Trophoblast cell (in vitro differentiated cells and primary cell): ENCODE measurements at regions not wholly inside any gene's neighbourhood (a gene's known extent, or its start where the extent isn't known, plus 50 kb on each side); places are given as distances from the start of the nearest gene placed in this dataset.

Source experiments
- DNase-seq, 2 donors: peaks; one replicate each; pipeline ENCODE4 v3.0.0-alpha.2; 2016
- H2AFZ ChIP-seq: 2 replicates; pipeline ENCODE4 v1.6.1; 2013; ENCODE audit warnings: low read length, moderate library complexity, mild to moderate bottlenecking; ENCODE audit not compliant: insufficient read depth, poor library complexity
- H2AK5ac ChIP-seq: 2 replicates; pipeline ENCODE4 v1.6.1; 2013; ENCODE audit warnings: mild to moderate bottlenecking, low read length
- H2BK120ac ChIP-seq: 2 replicates; pipeline ENCODE4 v1.6.1; 2013; ENCODE audit warnings: low read length, mild to moderate bottlenecking, moderate library complexity; ENCODE audit not compliant: insufficient read depth, poor library complexity
- H2BK12ac ChIP-seq: 2 replicates; pipeline ENCODE4 v1.6.1; 2013; ENCODE audit warnings: mild to moderate bottlenecking, low read length, moderate library complexity
- H2BK5ac ChIP-seq: 2 replicates; pipeline ENCODE4 v1.6.1; 2013; ENCODE audit warnings: low read length, low read depth, moderate library complexity, mild to moderate bottlenecking; ENCODE audit not compliant: poor library complexity
- H3K14ac ChIP-seq: 2 replicates; pipeline ENCODE4 v1.6.1; 2013; ENCODE audit warnings: mild to moderate bottlenecking, low read length
- H3K18ac ChIP-seq: 2 replicates; pipeline ENCODE4 v1.6.1; 2013; ENCODE audit warnings: mild to moderate bottlenecking, low read length
- H3K23ac ChIP-seq: 2 replicates; pipeline ENCODE4 v1.6.1; 2013; ENCODE audit warnings: low read length
- H3K27ac ChIP-seq: 2 replicates; pipeline ENCODE4 v1.5.1; 2013; ENCODE audit warnings: low read depth, mild to moderate bottlenecking, inconsistent platforms, low read length, moderate library complexity
- H3K27me3 ChIP-seq: 2 replicates; pipeline ENCODE4 v1.6.1; 2013; ENCODE audit warnings: inconsistent platforms, mild to moderate bottlenecking, low read length, moderate library complexity; ENCODE audit not compliant: insufficient read depth
- H3K36me3 ChIP-seq, 2 experiments: 1 replicate in 1 of 2; 2 replicates in 1 of 2; pipeline ENCODE4 v1.6.1; 2013; ENCODE audit warnings: low read length in 2 of 2, mild to moderate bottlenecking in 2 of 2, moderate library complexity in 1 of 2; ENCODE audit not compliant: insufficient read depth in 2 of 2, control insufficient read depth in 1 of 2
- H3K4ac ChIP-seq: 2 replicates; pipeline ENCODE4 v1.6.1; 2013; ENCODE audit warnings: low read depth, mild to moderate bottlenecking, low read length, moderate library complexity
- H3K4me1 ChIP-seq, 2 experiments: 1 replicate in 1 of 2; 2 replicates in 1 of 2; pipeline ENCODE4 v1.6.1; 2013; ENCODE audit warnings: low read length in 2 of 2, mild to moderate bottlenecking in 2 of 2, moderate library complexity in 1 of 2; ENCODE audit not compliant: insufficient read depth in 2 of 2, control insufficient read depth in 1 of 2
- H3K4me2 ChIP-seq: 2 replicates; pipeline ENCODE4 v1.6.1; 2013; ENCODE audit warnings: inconsistent platforms, mild to moderate bottlenecking, low read length, moderate library complexity
- H3K4me3 ChIP-seq: 2 replicates; pipeline ENCODE4 v1.5.1; 2013; ENCODE audit warnings: mild to moderate bottlenecking, low read depth, low read length, inconsistent platforms
- H3K79me1 ChIP-seq: one replicate; pipeline ENCODE4 v1.6.1; 2013; ENCODE audit warnings: low read length
- H3K79me2 ChIP-seq: 2 replicates; pipeline ENCODE4 v1.6.1; 2013; ENCODE audit warnings: low read length, mild to moderate bottlenecking; ENCODE audit not compliant: control insufficient read depth, insufficient read depth, poor library complexity
- H3K9ac ChIP-seq: 2 replicates; pipeline ENCODE4 v1.6.1; 2013; ENCODE audit warnings: mild to moderate bottlenecking, low read length
- H3K9me3 ChIP-seq: 2 replicates; pipeline ENCODE4 v1.6.1; 2013; ENCODE audit warnings: low read depth, mild to moderate bottlenecking, control low read depth, inconsistent platforms, low read length; ENCODE audit not compliant: insufficient read depth
- H4K12ac ChIP-seq: 2 replicates; pipeline ENCODE4 v1.6.1; 2013; ENCODE audit warnings: low read depth, mild to moderate bottlenecking, low read length, moderate library complexity
- H4K8ac ChIP-seq: 2 replicates; pipeline ENCODE4 v1.6.1; 2013; ENCODE audit warnings: low read depth, mild to moderate bottlenecking, low read length, moderate library complexity
- H4K91ac ChIP-seq: one replicate; pipeline ENCODE4 v1.6.1; 2013; ENCODE audit warnings: low read depth, mild to moderate bottlenecking, low read length, moderate library complexity
- WGBS: extraction: QIAGEN DNeasy Blood & Tissue Kit; methylation state at CpG from one replicate; pipeline ENCODE4 v1.1.7; 2013; ENCODE audit warnings: missing lambda C conversion rate; ENCODE audit not compliant: insufficient read length, insufficient coverage; ENCODE audit errors: extremely low coverage; 5-methylcytosine and 5-hydroxymethylcytosine counted together

DNA sequence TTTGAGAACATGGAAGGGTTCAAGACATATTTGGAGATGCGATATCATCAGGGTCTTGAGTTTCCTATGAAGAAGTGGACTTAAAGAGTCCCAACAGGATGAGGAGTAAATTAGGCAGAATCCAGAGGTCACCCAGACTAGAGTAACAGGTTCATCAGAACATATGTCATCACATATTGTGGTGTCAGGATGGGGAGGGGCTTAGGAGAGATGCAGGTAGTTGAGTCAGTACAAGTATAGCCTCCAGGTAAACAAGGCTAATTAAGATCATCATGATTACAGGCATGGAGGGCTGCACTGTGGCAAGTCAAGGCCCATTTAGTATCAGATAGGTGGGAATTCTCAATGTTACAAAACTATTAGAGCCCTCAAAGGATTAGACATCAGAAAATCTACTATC lies 90.1 kb upstream of the PAK5 start:
- Histone ChIP-seq H3K27ac (no peak overlapping the region), H3K23ac (no peak overlapping the region), H3K4me3 (no peak overlapping the region), H3K79me2 (no peaks in the 10 kb centered on the region), H2AFZ (no peak overlapping the region), H2AK5ac (no peak overlapping the region), H3K18ac (no peak overlapping the region), H3K14ac (no peak overlapping the region), H3K4ac (no peak overlapping the region), H3K9me3 (no peaks in the 10 kb centered on the region), H3K4me2 (no peak overlapping the region), H3K79me1 (no peaks in the 10 kb centered on the region), H4K91ac (no peak overlapping the region), H3K36me3 (no peaks in the 10 kb centered on the region), H2BK120ac (no peak overlapping the region), H4K12ac (no peak overlapping the region), H3K27me3 (no peaks in the 10 kb centered on the region), H3K9ac (no peak overlapping the region), H2BK5ac (no peak overlapping the region), H4K8ac (no peak overlapping the region), H3K4me1 (no peaks in the 10 kb centered on the region), H2BK12ac (no peak overlapping the region)
- DNase-seq: peak; percentile 28 to 60
- WGBS: no CpG with 5 or more reads among the region's 1 CpG

DNA sequence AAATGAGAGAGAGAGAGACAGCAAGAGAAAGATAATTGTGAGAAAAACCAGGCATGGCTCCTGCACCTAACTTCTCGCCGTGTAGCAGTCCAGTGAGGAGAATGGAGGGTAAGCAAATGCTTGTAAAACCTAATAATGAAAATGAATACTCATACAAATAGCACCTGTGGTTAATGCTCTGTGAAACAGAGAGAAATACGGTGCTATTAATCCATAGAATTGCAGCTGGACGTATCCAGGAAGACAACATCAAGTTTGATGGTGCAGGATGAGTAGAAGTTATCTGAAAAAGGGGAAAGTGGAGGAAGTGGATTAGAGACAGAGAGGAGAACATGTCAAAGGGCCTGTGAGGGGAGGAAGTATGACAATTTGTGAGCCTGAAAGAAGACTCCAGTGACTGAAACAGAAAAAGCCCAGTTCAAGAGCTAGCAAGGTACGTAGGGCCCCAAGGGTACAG lies 89.4 kb upstream of the PAK5 start:
- H3K36me3 ChIP-seq: no peaks in the 10 kb centered on the region

DNA sequence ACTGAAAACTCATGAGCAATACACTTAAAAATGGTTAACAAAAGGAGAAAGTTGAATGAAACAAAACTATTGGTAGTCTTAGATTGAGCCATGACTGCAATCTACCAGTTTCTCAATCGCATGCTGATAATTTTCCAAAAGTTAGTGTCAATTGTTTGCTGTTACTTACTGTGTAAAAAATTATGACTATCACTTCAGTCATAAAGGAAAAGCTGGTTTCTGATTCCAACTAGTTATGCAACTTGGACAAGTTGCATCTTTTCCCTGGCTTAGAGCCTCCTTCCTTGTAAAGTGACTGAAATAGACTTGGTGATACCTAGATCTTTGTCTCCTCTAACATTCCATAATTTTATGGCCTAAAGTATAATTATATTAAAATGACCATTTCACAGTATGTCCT lies 88.3 kb upstream of the PAK5 start:
- Histone ChIP-seq H3K79me2 (no peaks in the 10 kb centered on the region), H3K27me3 (no peaks in the 10 kb centered on the region), H4K12ac (no peak overlapping the region), H3K18ac (no peak overlapping the region), H3K79me1 (no peaks in the 10 kb centered on the region), H3K4me3 (no peak overlapping the region), H2BK12ac (no peak overlapping the region), H3K4ac (no peak overlapping the region), H4K8ac (no peak overlapping the region), H2AK5ac (no peak overlapping the region), H3K27ac (no peak overlapping the region), H3K4me1 (no peaks in the 10 kb centered on the region), H3K23ac (no peak overlapping the region), H3K4me2 (no peak overlapping the region), H3K14ac (no peak overlapping the region), H3K9ac (no peak overlapping the region), H2AFZ (no peak overlapping the region), H3K9me3 (no peaks in the 10 kb centered on the region), H2BK5ac (no peak overlapping the region), H3K36me3 (no peaks in the 10 kb centered on the region), H4K91ac (no peak overlapping the region), H2BK120ac (no peak overlapping the region)
- DNase-seq: no peak
- no CpG with 5 or more reads among the region's 1 CpG for WGBS

More for the DNA sequence above, 89.4 kb upstream of the PAK5 start:
- no peak overlapping the region for H3K4ac ChIP-seq
- H3K4me3 ChIP-seq: no peak overlapping the region
- no peak overlapping the region for H2BK12ac ChIP-seq
- no peak overlapping the region for H3K18ac ChIP-seq
- H3K79me1 ChIP-seq: no peaks in the 10 kb centered on the region
- H3K23ac ChIP-seq: no peak overlapping the region
- H4K12ac ChIP-seq: no peak overlapping the region
- H3K79me2 ChIP-seq: no peaks in the 10 kb centered on the region
- H3K27me3 ChIP-seq: no peaks in the 10 kb centered on the region
- H3K4me2 ChIP-seq: no peak overlapping the region
- H3K27ac ChIP-seq: no peak overlapping the region
- no peak overlapping the region for H3K9ac ChIP-seq
- WGBS: no CpG with 5 or more reads among the region's 5 CpGs
- DNase-seq: no peak
- no peak overlapping the region for H2AFZ ChIP-seq
- H2AK5ac ChIP-seq: no peak overlapping the region
- no peaks in the 10 kb centered on the region for H3K9me3 ChIP-seq
- H3K4me1 ChIP-seq: no peaks in the 10 kb centered on the region
- H2BK5ac ChIP-seq: no peak overlapping the region
- H3K14ac ChIP-seq: no peak overlapping the region
- no peak overlapping the region for H2BK120ac ChIP-seq
- H4K8ac ChIP-seq: no peak overlapping the region
- no peak overlapping the region for H4K91ac ChIP-seq

DNA sequence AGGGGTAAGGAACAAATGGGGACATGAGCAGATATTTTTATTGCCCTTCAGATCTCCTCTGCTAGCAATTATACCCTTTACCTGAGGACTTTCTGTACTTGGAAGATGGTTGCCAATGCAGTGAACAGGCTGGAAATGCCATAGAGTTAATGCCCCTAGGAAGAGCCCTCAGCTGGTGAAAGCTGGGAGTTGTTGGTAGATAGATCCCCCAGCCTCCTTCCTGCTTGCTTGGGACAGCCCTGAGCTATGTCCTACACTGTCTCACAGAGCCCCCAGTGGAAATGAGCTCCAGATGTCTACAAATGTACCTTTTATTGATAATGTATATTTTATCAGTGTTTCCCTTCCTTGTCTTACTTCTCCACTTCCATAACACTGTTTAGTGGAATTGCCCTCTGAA lies 87.6 kb upstream of the PAK5 start:
- no peak overlapping the region for H3K27ac ChIP-seq
- no peak overlapping the region for H4K12ac ChIP-seq
- H4K91ac ChIP-seq: no peak overlapping the region
- no peak overlapping the region for H3K18ac ChIP-seq
- H2AK5ac ChIP-seq: no peak overlapping the region
- no peak overlapping the region for H2AFZ ChIP-seq
- H3K27me3 ChIP-seq: no peaks in the 10 kb centered on the region
- H3K23ac ChIP-seq: no peak overlapping the region
- H3K4ac ChIP-seq: no peak overlapping the region
- H3K9ac ChIP-seq: no peak overlapping the region
- no peak overlapping the region for H3K14ac ChIP-seq
- H2BK5ac ChIP-seq: no peak overlapping the region
- DNase-seq: no peak
- no peak overlapping the region for H2BK12ac ChIP-seq
- no peaks in the 10 kb centered on the region for H3K36me3 ChIP-seq
- H3K79me2 ChIP-seq: no peaks in the 10 kb centered on the region
- no peaks in the 10 kb centered on the region for H3K79me1 ChIP-seq
- no peak overlapping the region for H3K4me3 ChIP-seq
- no peak overlapping the region for H2BK120ac ChIP-seq
- no peaks in the 10 kb centered on the region for H3K9me3 ChIP-seq
- H3K4me2 ChIP-seq: no peak overlapping the region
- H4K8ac ChIP-seq: no peak overlapping the region
- no peaks in the 10 kb centered on the region for H3K4me1 ChIP-seq
